ENCODE measurements at regions not wholly inside any gene's neighbourhood (a gene's known extent, or its start where the extent isn't known, plus 50 kb on each side); places are given as distances from the start of the nearest gene placed in this dataset.
"Not testable (repeated sequence)": the region's sequence is repeated elsewhere in the genome, so short reads cannot be mapped to it uniquely, and the experiment has no call there.

DNA sequence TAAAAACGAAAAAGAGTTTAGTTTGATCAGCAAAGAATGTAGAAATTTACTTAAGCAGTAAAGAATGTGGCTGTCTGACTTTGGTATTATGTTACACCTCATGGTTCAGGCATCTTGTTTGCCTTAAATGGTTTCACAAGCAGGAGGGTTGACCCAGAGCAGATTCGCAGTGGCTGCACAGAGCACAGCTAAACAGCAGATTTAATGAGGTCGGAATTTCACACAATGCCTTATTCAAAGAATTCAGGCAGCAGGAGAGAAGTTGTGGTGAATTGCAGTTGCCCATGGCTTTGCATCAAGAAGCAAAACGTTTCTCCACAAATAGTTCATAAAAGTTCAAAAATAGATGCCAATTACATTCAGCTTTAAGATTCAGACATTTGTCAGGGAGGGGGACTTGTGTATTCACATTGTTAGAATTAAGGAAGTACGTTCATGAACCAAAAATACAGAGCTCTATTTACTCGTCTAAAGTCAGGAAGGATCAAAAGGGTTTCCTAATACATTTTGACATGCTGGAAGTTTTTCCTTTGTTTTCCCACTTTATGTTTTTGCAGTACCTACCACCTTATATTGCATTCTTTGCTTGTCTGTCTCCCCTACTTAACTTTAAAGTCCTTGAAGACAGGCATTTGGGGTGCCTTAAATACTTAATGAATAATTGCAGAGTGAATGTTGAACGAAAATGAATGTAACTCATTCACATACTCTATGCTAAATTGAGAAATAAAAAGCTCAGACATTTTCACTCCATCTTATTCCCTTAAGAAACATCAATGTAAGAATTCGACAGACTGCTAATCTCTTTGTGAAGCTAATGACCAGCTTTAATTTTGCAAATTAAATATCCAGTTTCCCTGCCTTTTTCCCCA is 1163.6 kb upstream of the CITED2 start:
- DNase-seq (ENCODE audit: low read depth) = peak; percentile 98

DNA sequence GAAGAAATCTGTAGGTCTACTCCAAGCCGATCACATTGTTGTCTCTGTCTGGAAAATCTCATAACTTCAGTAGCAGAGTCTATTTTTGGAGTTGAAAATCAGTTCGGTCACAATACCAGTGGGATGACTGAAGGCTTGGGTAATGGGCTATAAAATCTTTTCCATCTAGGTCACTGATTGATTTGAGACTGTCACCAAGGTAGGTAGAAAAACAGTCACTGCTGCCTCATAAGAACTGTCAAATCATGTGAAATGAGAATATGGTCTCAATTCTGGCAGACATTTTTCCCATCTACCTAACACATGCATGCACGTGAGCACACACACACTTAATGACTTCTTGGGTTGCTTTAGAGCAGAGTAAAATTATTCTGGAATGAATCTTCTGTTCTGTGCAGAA is 1162.8 kb upstream of the CITED2 start:
- DNase-seq (ENCODE audit: low read depth) = peak; percentile 42

DNA sequence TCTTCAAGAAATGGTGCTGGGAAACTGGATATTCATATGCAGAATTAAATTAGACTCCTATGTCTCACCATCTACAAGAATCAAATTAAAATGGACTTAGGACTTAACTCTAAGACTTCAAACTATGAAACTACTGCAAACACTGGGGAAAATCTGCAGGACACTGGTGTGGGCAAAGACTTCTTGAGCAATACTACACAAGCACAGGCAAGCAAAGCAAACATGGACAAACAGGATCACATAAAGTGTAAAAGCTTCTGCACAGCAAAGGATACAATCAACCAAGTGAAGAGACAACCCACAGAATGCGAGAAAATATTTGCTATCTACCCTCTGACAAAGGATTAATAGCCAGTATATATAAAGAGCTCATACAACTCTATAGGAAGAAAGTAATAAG is 1161.1 kb upstream of the CITED2 start:
- DNase-seq (ENCODE audit: low read depth) = no peak

DNA sequence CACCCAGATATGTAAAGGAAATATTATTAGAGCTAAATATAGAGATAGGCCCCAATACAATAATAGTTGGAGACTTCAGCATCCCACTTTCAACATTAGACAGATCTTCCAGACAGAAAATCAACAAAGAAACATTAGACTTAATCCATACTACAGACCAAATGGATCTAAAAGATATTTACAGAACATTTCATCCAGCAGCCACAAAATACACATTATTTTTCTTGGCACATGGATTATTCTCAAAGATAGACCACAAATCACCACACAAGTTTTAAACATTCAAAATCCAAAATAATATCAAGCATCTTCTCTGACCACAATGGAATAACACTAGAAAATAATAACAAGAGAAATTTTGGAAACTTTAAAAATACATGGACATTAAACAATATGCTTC is 1159.1 kb upstream of the CITED2 start:
- no peak for DNase-seq (ENCODE audit: low read depth)

DNA sequence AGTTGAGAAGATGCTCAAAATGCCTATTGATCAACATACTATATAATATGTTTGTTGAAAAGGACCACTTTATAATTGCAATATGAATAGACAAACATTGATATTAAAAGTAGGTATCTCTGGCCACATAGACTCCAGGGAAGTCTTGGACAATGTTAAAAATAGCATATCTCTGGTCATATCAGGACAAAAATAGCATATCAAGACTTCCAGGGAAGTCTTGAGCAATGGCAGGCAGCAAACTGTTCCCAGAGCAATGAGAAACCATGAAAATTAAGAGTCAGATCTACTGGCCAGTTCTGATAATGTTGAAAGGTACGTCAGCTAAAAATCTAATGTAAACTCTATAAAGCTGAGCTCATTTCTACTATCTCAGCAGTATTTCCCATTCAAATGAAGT is 1130.3 kb upstream of the CITED2 start:
- DNase-seq (ENCODE audit: low read depth) = no peak

DNA sequence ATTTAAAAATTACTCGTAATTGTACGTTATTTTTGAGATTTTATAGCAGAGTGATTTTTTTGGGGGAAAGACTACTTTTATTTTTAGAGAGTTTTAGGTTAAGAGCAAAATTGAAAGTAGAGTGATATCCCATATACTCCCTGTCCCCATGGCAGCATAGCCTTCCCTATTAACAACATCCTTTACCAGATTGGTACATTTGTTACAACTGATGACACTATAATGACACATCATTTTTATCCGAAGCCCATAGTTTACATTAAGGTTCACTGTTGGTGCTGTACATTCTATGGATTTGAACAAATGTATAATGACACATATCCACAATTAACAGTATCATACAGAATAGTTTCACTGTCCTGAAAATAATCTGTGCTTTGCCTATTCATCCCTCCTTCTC is 1126.4 kb upstream of the CITED2 start:
- DNase-seq (ENCODE audit: low read depth) = no peak

GRCh38 chr6:140499607-140500006 is 1125.2 kb upstream of the CITED2 start:
- DNase-seq (ENCODE audit: low read depth) = no peak

- DNase-seq (ENCODE audit: low read depth) = no peak
Measured at GRCh38 chr6:140494321-140495108, 1120.1 kb upstream of the CITED2 start.

GRCh38 chr6:140493470-140493869 is 1119.0 kb upstream of the CITED2 start:
- DNase-seq (ENCODE audit: low read depth) = not testable (repeated sequence)

DNA sequence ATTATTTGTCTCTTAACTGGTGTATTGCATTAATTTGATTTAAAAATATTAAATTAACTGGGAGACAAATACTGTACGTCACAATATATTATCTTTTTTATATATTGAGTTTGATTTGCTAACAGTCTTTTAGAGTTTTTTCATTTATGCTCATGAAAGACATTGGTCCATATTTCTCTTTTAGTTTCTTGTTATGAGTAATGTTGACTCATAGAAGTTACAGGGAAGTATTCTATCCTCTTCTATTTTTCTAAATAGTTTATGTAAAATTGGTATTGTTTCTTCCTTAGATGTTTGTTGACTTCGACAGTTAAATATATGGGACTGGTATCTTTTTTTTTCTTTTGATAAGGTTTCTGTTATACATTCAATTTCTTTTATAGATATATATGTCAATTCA is 1115.6 kb upstream of the CITED2 start:
- no peak for DNase-seq (ENCODE audit: low read depth)

GRCh38 chr6:140487586-140487985 is 1113.1 kb upstream of the CITED2 start:
- DNase-seq (ENCODE audit: low read depth) = no peak

DNA sequence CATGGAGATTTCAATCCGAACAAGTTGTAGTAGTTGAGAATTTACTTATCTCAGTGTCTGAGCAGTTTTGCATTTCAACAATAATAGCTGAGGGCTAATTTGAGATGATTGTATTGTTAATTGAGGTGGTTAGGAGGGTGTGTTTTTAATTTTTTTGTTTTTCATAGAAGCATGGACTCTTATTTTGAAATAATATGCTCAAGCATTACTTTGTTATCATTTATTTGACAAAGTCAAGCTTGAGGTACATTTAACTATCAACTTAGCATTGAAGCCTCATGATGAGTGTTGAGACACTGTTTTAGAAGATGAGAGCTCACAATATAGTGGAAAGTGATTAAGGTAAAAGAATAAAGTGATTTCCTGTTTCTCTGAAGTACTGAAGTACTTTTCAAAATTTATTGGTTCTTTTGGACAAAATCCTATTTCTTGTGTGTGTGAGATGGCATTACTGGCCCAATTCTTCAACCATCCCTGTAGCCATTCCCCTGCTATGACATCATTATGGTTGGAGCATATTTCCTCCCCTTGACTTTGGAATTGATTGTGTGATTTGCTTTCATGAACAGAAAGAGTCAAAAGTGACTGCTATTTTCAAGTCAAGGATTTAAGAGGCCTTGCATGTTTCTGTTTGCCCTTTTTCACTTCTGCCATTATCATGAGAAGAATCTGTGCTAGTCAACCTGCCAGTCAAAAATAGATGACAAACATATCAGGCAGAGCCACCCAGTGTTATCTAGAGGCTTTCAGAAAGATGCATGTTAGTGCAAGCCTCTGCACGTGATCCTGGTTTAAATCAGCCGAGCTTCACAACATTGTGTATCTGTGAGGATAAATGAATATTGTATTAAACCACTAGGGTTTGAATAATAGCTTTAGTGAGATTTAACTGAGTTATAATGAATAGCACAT is 1112.3 kb upstream of the CITED2 start:
- DNase-seq (ENCODE audit: low read depth) = no peak

DNA sequence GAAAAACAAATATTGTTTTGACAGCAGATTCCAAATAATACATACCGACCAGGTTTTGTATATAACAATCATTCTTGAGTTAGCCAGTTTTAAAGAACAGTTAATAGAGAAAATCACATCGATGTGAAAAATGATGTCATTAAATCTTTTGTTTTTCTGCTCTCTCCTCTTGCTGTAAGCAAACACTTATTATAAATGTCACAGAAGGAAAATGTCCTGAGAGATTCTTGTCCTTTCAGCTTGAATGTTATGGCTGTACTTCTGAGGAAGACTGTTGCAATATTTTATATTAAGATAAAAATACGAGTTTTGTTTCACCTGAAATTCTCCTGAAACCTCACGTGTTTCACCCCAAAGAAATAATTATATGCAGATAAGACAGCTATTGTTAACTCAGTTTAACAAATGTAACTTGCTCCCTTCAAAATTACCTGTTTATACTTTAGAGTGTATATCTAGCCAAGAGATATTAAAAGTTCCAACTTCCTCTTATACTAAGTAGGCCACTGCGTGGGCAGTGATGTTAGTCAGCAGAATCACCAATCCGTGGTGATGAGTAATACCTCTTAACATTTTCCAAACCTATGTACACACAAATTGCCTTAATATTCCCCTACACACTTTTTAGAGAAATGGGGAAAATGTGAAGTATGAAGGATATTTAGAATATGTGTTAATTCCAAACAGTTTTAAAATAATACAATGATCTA is 1111.4 kb upstream of the CITED2 start:
- peak; percentile 52 for DNase-seq (ENCODE audit: low read depth)

GRCh38 chr6:140480852-140481251 is 1106.4 kb upstream of the CITED2 start:
- DNase-seq (ENCODE audit: low read depth) = peak; percentile 37

- no peak for DNase-seq (ENCODE audit: low read depth)
Measured at GRCh38 chr6:140478631-140479030, 1104.2 kb upstream of the CITED2 start.

GRCh38 chr6:140475086-140475485 is 1100.6 kb upstream of the CITED2 start:
- no peak for DNase-seq (ENCODE audit: low read depth)

DNA sequence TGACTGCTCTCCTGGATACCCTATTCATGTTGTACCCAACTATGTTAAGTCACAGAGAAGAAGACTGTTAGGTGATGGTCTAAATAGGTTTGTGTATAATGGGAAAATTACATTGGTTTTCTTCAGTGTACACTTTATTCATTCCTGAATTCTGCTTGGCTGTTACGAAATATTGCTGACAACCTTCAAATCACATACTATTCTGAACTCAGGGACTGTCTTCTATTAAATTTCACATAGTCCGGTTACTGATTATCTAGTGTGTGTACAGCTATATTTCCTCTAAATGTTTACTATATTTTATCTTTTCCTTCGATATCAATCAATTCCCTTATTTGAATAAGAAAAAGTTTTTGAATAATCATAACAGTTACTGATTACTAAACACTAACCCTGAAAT is 1090.3 kb upstream of the CITED2 start:
- no peak for DNase-seq (ENCODE audit: low read depth)

- DNase-seq (ENCODE audit: low read depth) = no peak
Measured at GRCh38 chr6:140463312-140463710, 1088.9 kb upstream of the CITED2 start.

DNA sequence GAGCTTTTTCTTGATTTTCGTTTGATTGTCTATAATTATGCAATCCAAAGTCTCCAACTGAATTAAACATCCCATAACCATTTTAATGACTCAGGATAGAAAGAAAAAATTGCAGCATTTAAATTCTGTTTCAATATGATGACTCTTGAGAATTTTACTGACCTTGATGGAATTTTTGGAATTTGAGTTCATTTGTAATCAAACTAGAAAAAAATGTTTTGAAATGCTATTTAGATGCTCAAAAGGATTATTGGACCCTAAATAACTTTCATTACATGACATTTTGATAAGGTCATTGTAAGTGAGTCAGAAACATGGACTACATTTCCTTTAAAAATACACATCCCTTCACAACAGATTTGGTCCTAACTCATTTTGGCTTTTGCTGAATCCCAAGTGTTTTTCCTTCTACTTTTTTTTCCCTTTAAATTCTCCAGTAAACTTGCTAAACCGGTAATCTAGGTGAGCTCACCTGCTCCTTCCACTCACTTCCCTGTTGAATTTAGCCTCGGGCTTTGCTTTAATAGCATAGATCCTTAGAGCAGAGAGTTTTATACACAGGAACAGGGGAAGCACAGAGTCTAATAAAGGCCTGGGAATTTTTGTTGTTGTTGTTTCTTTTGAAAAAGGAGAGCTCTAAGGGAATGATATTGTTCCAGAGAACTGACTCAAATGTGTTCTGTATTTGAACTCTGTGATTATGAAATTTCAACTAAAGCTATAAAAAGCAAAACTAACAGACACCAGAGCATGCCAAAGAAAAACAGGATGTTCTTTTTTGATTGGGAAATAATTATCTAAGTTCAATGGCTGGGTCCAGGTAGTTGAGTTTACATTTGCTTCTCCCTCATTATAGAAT is 1088.2 kb upstream of the CITED2 start:
- DNase-seq (ENCODE audit: low read depth) = peak; percentile 76

GRCh38 chr6:140462076-140462452 is 1087.6 kb upstream of the CITED2 start:
- DNase-seq (ENCODE audit: low read depth) = no peak

DNA sequence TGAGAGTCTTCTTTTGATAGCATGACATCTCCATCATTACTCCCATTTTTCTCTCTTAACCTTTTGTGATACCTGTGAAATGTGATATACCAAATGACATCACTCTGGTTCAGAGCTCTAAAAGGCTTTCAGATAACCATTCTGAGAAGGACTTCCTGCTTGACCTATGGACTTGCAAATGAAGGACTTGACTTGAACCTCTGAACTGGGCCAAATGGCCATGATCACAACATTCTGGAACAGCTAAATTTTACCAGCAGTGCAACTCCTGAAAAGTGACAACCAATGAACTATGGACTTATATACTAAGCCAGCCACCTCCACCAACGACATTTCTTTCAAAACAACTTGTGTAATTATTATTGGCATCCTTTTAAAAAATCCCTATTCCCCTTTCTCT is 1085.8 kb upstream of the CITED2 start:
- DNase-seq (ENCODE audit: low read depth) = no peak

Data from GM04504 (cell line).